ENCODE measurements at regions not wholly inside any gene's neighbourhood (a gene's known extent, or its start where the extent isn't known, plus 50 kb on each side); places are given as distances from the start of the nearest gene placed in this dataset.

DNA sequence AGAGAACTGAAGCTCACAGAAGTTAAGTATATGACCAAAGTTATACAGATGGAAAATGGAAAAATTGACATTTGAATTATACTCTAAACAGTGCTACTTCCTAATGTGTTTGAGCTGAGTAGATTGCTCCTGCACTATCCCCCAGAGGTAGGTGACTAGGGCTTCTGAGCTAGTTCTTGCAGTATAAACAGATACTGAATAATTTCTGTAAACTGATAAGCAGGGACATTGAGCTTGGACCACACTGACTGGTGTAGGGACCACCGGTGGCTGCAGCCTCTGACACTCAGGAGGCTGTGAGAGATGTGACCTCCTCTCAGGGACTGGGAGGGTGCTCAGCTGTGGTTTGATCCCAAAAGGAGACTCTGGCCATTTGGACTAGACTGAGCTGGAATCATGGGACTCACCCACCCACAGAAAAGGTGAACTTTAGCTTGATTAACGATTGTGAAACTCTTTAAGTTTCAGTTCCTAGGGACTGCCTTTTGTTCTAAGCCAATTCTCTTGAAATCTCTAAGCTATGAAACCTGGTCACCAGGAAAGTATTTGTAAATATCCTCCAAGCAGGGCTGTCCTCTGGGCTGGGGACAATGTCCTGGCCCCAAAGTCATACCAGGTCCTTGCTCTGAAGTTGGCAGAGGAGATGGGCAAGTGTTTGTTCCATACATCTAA is 291.5 kb downstream of the SEC61B start:
- no peak overlapping the region for H3K4me2 ChIP-seq (ENCODE audit: insufficient read depth, low read length, poor library complexity, severe bottlenecking)
- DNase-seq (ENCODE audit: low spot score): no peak
- H3K4me3 ChIP-seq (ENCODE audit: low read length in 2 of 2): no peak overlapping the region
- H3K36me3 ChIP-seq (replicated peaks in 1 of 2; ENCODE audit: control insufficient read depth in 2 of 2, insufficient read depth in 2 of 2, low read length in 2 of 2): no peaks in the 10 kb centered on the region
- peaks cover 0 to 8% of the 10 kb centered on the region in 2 donors for H3K4me1 ChIP-seq (ENCODE audit: control insufficient read depth in 2 of 2, insufficient read depth in 1 of 2, low read depth in 1 of 2, low read length in 2 of 2)
- H3K18ac ChIP-seq (ENCODE audit: low read length): no peak overlapping the region
- H3K4ac ChIP-seq (ENCODE audit: low read length): no peak overlapping the region
- H2BK12ac ChIP-seq (ENCODE audit: low read length): no peak overlapping the region
- H3K9ac ChIP-seq (ENCODE audit: low read depth, low read length, poor library complexity): no peak overlapping the region
- no peak overlapping the region for H2BK5ac ChIP-seq (ENCODE audit: low read length)
- no peaks in the 10 kb centered on the region for H3K27me3 ChIP-seq (ENCODE audit: control insufficient read depth in 3 of 3, insufficient read depth in 3 of 3, low read depth in 1 of 3, low read length in 3 of 3)
- H4K91ac ChIP-seq (ENCODE audit: low read depth, low read length, poor library complexity): no peak overlapping the region
- H2BK120ac ChIP-seq (ENCODE audit: low read depth, low read length): no peak overlapping the region
- H2AFZ ChIP-seq (ENCODE audit: low read length): no peak overlapping the region
- H3K23ac ChIP-seq (ENCODE audit: low read depth, low read length, poor library complexity): no peak overlapping the region
- no peaks in the 10 kb centered on the region for H3K79me1 ChIP-seq (ENCODE audit: low read depth, low read length)
- no CpG with 5 or more reads among the region's 2 CpGs for WGBS, 2 donors (ENCODE audit: extremely low coverage in 2 of 2, insufficient read length in 2 of 2, insufficient replicate concordance in 1 of 2)
- no peak overlapping the region for H3K27ac ChIP-seq (replicated peaks; ENCODE audit: low read length)
- H3K9me3 ChIP-seq (replicated peaks in 1 of 2; ENCODE audit: control insufficient read depth in 2 of 2, insufficient read depth in 1 of 2, low read depth in 1 of 2, low read length in 2 of 2): no peaks in the 10 kb centered on the region
- no peak overlapping the region for H2AK5ac ChIP-seq (ENCODE audit: low read depth, low read length)
- H4K8ac ChIP-seq (ENCODE audit: low read depth, low read length): no peak overlapping the region
- no peak overlapping the region for H3K14ac ChIP-seq (ENCODE audit: low read length)
- no peak overlapping the region for H2BK15ac ChIP-seq (ENCODE audit: low read length)

DNA sequence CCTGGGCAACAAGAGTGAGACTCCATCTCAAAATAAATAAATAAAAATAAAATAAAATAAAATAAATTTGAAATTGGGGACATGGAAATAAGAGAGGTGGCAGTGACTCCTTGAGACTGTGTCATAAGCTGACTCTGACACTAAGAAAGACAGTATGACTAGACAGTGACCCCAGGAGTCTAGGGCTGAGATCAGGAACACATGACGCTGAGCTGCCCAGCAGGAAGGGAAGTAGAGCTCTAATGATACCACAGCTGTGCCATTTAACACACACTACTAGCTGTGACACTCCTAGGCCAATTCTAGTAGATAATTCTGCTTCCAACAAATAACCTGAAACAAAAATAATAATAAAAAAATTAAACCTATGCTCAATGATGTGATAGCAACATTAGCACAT is 293.0 kb downstream of the SEC61B start:
- Histone ChIP-seq H3K36me3 (replicated peaks in 1 of 2; ENCODE audit: control insufficient read depth in 2 of 2, insufficient read depth in 2 of 2, low read length in 2 of 2) (no peaks in the 10 kb centered on the region), H3K18ac (ENCODE audit: low read length) (no peak overlapping the region), H4K91ac (ENCODE audit: low read depth, low read length, poor library complexity) (no peak overlapping the region), H2BK5ac (ENCODE audit: low read length) (no peak overlapping the region), H3K23ac (ENCODE audit: low read depth, low read length, poor library complexity) (no peak overlapping the region), H3K27me3 (ENCODE audit: control insufficient read depth in 3 of 3, insufficient read depth in 3 of 3, low read depth in 1 of 3, low read length in 3 of 3) (no peaks in the 10 kb centered on the region), H3K4me2 (ENCODE audit: insufficient read depth, low read length, poor library complexity, severe bottlenecking) (no peak overlapping the region), H3K4me1 (ENCODE audit: control insufficient read depth in 2 of 2, insufficient read depth in 1 of 2, low read depth in 1 of 2, low read length in 2 of 2) (peaks cover 0 to under 1% of the 10 kb centered on the region in 2 donors), H3K9me3 (replicated peaks in 1 of 2; ENCODE audit: control insufficient read depth in 2 of 2, insufficient read depth in 1 of 2, low read depth in 1 of 2, low read length in 2 of 2) (no peaks in the 10 kb centered on the region), H3K14ac (ENCODE audit: low read length) (no peak overlapping the region), H2AK5ac (ENCODE audit: low read depth, low read length) (no peak overlapping the region), H3K9ac (ENCODE audit: low read depth, low read length, poor library complexity) (no peak overlapping the region), H3K79me1 (ENCODE audit: low read depth, low read length) (no peaks in the 10 kb centered on the region), H2AFZ (ENCODE audit: low read length) (no peak overlapping the region), H3K27ac (replicated peaks; ENCODE audit: low read length) (no peak overlapping the region), H2BK12ac (ENCODE audit: low read length) (no peak overlapping the region), H2BK120ac (ENCODE audit: low read depth, low read length) (no peak overlapping the region), H3K4ac (ENCODE audit: low read length) (no peak overlapping the region), H4K8ac (ENCODE audit: low read depth, low read length) (no peak overlapping the region), H2BK15ac (ENCODE audit: low read length) (no peak overlapping the region), H3K4me3 (ENCODE audit: low read length in 2 of 2) (no peak overlapping the region)
- no peak for DNase-seq (ENCODE audit: low spot score)
- no CpG with 5 or more reads among the region's 1 CpG for WGBS, 2 donors (ENCODE audit: extremely low coverage in 2 of 2, insufficient read length in 2 of 2, insufficient replicate concordance in 1 of 2)

DNA sequence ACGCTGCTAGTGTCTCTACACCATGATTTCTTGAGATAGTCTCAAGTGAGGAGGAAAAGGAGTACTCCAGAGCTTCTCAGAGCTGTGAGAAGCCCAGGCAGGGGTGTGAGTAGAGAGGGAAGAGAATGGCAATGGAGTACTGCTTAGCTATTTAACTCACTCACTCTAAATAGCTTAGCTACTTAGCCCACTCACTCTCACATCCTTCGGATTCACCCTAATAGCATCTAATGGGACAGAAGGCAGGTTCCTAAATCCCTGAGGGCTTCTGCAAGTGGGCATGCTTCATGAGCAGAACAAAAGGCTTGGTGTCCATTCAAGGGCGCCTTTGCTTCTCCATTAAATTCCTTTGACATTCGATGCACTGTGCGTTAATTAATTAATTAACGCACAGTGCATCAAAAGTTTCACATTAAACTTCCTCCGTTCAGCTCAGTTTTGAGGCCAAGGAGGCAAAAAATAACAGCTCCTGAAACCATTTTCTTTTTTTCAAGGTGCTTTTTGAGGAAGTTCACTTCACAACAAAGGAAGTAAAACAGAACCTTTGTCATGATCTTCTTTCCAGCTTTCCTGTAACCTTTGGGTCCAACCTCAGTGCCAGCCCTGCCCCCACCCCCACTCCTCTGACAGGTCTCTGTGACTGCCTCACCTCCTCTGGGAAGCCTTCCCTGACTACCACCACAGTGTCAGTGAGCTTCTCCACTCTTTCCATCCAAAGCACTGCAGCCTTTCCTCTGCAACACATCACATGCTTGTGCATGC is 294.0 kb downstream of the SEC61B start:
- H4K8ac ChIP-seq (ENCODE audit: low read depth, low read length): no peak overlapping the region
- no peak overlapping the region for H3K4me2 ChIP-seq (ENCODE audit: insufficient read depth, low read length, poor library complexity, severe bottlenecking)
- H2BK120ac ChIP-seq (ENCODE audit: low read depth, low read length): no peak overlapping the region
- no peak overlapping the region for H2BK15ac ChIP-seq (ENCODE audit: low read length)
- WGBS, 2 donors (ENCODE audit: extremely low coverage in 2 of 2, insufficient read length in 2 of 2, insufficient replicate concordance in 1 of 2): no CpG with 5 or more reads among the region's 7 CpGs
- H3K79me1 ChIP-seq (ENCODE audit: low read depth, low read length): no peaks in the 10 kb centered on the region
- H2AFZ ChIP-seq (ENCODE audit: low read length): no peak overlapping the region
- no peaks in the 10 kb centered on the region for H3K4me1 ChIP-seq (ENCODE audit: control insufficient read depth in 2 of 2, insufficient read depth in 1 of 2, low read depth in 1 of 2, low read length in 2 of 2)
- H2AK5ac ChIP-seq (ENCODE audit: low read depth, low read length): no peak overlapping the region
- no peak overlapping the region for H3K9ac ChIP-seq (ENCODE audit: low read depth, low read length, poor library complexity)
- no peaks in the 10 kb centered on the region for H3K27me3 ChIP-seq (ENCODE audit: control insufficient read depth in 3 of 3, insufficient read depth in 3 of 3, low read depth in 1 of 3, low read length in 3 of 3)
- H3K36me3 ChIP-seq (replicated peaks in 1 of 2; ENCODE audit: control insufficient read depth in 2 of 2, insufficient read depth in 2 of 2, low read length in 2 of 2): no peaks in the 10 kb centered on the region
- no peak overlapping the region for H2BK12ac ChIP-seq (ENCODE audit: low read length)
- DNase-seq (ENCODE audit: low spot score): no peak
- H3K9me3 ChIP-seq (replicated peaks in 1 of 2; ENCODE audit: control insufficient read depth in 2 of 2, insufficient read depth in 1 of 2, low read depth in 1 of 2, low read length in 2 of 2): no peaks in the 10 kb centered on the region
- no peak overlapping the region for H3K4me3 ChIP-seq (ENCODE audit: low read length in 2 of 2)
- no peak overlapping the region for H4K91ac ChIP-seq (ENCODE audit: low read depth, low read length, poor library complexity)
- H3K18ac ChIP-seq (ENCODE audit: low read length): no peak overlapping the region
- no peak overlapping the region for H3K27ac ChIP-seq (replicated peaks; ENCODE audit: low read length)
- no peak overlapping the region for H3K4ac ChIP-seq (ENCODE audit: low read length)
- no peak overlapping the region for H3K23ac ChIP-seq (ENCODE audit: low read depth, low read length, poor library complexity)
- H3K14ac ChIP-seq (ENCODE audit: low read length): no peak overlapping the region
- H2BK5ac ChIP-seq (ENCODE audit: low read length): no peak overlapping the region

DNA sequence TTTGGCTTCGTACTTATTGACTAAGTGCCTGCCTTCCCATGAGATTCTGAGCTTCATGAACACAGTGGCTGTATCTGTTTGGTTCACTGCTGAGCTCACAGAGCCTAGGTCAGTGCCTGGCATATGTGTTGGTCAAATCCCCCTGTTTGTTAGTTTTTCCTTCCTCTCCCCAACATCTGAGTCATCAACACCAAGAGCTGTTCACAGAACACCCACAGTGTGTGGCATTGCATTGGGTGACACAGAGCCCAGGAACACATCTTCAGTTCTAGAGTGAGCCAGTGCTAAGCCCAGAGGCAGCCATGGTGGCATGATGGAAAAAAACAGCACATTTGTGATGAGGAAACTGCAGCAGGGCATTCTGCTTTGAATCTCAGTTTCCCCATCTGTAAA is 294.6 kb downstream of the SEC61B start:
- Histone ChIP-seq H3K36me3 (replicated peaks in 1 of 2; ENCODE audit: control insufficient read depth in 2 of 2, insufficient read depth in 2 of 2, low read length in 2 of 2) (no peaks in the 10 kb centered on the region), H2BK12ac (ENCODE audit: low read length) (no peak overlapping the region), H3K27ac (replicated peaks; ENCODE audit: low read length) (no peak overlapping the region), H2BK5ac (ENCODE audit: low read length) (no peak overlapping the region), H2AFZ (ENCODE audit: low read length) (no peak overlapping the region), H3K23ac (ENCODE audit: low read depth, low read length, poor library complexity) (no peak overlapping the region), H4K8ac (ENCODE audit: low read depth, low read length) (no peak overlapping the region), H3K27me3 (ENCODE audit: control insufficient read depth in 3 of 3, insufficient read depth in 3 of 3, low read depth in 1 of 3, low read length in 3 of 3) (no peaks in the 10 kb centered on the region), H3K79me1 (ENCODE audit: low read depth, low read length) (no peaks in the 10 kb centered on the region), H3K14ac (ENCODE audit: low read length) (no peak overlapping the region), H3K9me3 (replicated peaks in 1 of 2; ENCODE audit: control insufficient read depth in 2 of 2, insufficient read depth in 1 of 2, low read depth in 1 of 2, low read length in 2 of 2) (no peaks in the 10 kb centered on the region), H3K4me1 (ENCODE audit: control insufficient read depth in 2 of 2, insufficient read depth in 1 of 2, low read depth in 1 of 2, low read length in 2 of 2) (no peaks in the 10 kb centered on the region), H3K4me3 (ENCODE audit: low read length in 2 of 2) (no peak overlapping the region), H3K4ac (ENCODE audit: low read length) (no peak overlapping the region), H2AK5ac (ENCODE audit: low read depth, low read length) (no peak overlapping the region), H2BK15ac (ENCODE audit: low read length) (no peak overlapping the region), H3K9ac (ENCODE audit: low read depth, low read length, poor library complexity) (no peak overlapping the region), H3K18ac (ENCODE audit: low read length) (no peak overlapping the region), H4K91ac (ENCODE audit: low read depth, low read length, poor library complexity) (no peak overlapping the region), H2BK120ac (ENCODE audit: low read depth, low read length) (no peak overlapping the region), H3K4me2 (ENCODE audit: insufficient read depth, low read length, poor library complexity, severe bottlenecking) (no peak overlapping the region)
- no CpG with 5 or more reads among the region's 1 CpG for WGBS, 2 donors (ENCODE audit: extremely low coverage in 2 of 2, insufficient read length in 2 of 2, insufficient replicate concordance in 1 of 2)
- no peak for DNase-seq (ENCODE audit: low spot score)

Measured in neuronal stem cell (in vitro differentiated cells).